ENCODE measurements at regions not wholly inside any gene's neighbourhood (a gene's known extent, or its start where the extent isn't known, plus 50 kb on each side); places are given as distances from the start of the nearest gene placed in this dataset.

DNA sequence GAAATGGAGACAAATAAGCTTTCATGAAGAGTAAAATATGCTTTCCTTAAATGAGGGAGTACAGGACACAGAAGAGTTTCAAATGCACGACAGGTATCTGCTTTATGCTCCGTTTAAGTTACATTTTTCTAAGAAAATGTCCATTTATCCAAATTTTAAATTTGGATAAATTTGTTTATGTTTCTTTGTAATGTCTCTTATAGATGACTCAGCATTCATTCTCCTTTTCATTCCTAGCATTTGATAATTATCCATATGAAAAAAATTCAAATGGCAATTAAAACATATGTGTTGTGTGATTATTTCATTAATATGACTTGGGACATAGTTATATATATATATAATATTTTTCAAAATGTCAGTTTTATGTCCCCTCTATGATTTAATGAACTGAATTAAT, 1449.3 kb downstream of the SLITRK1 start:
- Histone ChIP-seq H3K27me3 (ENCODE audit: insufficient read depth, poor library complexity, severe bottlenecking) (no peaks in the 10 kb centered on the region), H3K4me3 (replicated peaks; ENCODE audit: insufficient read depth, low read length) (no peak overlapping the region), H3K27ac (replicated peaks) (no peak overlapping the region)
- TF ChIP-seq POLR2AphosphoS5 (IDR thresholded peaks at IDR 0.05; ENCODE audit: low read depth), result no peak
- TF ChIP-seq, protein P1, sequence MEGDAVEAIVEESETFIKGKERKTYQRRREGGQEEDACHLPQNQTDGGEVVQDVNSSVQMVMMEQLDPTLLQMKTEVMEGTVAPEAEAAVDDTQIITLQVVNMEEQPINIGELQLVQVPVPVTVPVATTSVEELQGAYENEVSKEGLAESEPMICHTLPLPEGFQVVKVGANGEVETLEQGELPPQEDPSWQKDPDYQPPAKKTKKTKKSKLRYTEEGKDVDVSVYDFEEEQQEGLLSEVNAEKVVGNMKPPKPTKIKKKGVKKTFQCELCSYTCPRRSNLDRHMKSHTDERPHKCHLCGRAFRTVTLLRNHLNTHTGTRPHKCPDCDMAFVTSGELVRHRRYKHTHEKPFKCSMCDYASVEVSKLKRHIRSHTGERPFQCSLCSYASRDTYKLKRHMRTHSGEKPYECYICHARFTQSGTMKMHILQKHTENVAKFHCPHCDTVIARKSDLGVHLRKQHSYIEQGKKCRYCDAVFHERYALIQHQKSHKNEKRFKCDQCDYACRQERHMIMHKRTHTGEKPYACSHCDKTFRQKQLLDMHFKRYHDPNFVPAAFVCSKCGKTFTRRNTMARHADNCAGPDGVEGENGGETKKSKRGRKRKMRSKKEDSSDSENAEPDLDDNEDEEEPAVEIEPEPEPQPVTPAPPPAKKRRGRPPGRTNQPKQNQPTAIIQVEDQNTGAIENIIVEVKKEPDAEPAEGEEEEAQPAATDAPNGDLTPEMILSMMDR (IDR thresholded peaks at IDR 0.05; ENCODE audit: insufficient read depth, low read length), result no peak
- no peak for TF ChIP-seq GABPA (IDR thresholded peaks at IDR 0.05; ENCODE audit: low read depth)
- no peak for TF ChIP-seq SPI1 (IDR thresholded peaks at IDR 0.05; ENCODE audit: borderline replicate concordance, low read depth)
- TF ChIP-seq, protein P2, sequence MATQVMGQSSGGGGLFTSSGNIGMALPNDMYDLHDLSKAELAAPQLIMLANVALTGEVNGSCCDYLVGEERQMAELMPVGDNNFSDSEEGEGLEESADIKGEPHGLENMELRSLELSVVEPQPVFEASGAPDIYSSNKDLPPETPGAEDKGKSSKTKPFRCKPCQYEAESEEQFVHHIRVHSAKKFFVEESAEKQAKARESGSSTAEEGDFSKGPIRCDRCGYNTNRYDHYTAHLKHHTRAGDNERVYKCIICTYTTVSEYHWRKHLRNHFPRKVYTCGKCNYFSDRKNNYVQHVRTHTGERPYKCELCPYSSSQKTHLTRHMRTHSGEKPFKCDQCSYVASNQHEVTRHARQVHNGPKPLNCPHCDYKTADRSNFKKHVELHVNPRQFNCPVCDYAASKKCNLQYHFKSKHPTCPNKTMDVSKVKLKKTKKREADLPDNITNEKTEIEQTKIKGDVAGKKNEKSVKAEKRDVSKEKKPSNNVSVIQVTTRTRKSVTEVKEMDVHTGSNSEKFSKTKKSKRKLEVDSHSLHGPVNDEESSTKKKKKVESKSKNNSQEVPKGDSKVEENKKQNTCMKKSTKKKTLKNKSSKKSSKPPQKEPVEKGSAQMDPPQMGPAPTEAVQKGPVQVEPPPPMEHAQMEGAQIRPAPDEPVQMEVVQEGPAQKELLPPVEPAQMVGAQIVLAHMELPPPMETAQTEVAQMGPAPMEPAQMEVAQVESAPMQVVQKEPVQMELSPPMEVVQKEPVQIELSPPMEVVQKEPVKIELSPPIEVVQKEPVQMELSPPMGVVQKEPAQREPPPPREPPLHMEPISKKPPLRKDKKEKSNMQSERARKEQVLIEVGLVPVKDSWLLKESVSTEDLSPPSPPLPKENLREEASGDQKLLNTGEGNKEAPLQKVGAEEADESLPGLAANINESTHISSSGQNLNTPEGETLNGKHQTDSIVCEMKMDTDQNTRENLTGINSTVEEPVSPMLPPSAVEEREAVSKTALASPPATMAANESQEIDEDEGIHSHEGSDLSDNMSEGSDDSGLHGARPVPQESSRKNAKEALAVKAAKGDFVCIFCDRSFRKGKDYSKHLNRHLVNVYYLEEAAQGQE (IDR thresholded peaks at IDR 0.05; ENCODE audit: insufficient replicate concordance, low read depth), result no peak
- DNase-seq (ENCODE audit: low read depth in 1 of 2, low spot score in 1 of 2), result no peak

DNA sequence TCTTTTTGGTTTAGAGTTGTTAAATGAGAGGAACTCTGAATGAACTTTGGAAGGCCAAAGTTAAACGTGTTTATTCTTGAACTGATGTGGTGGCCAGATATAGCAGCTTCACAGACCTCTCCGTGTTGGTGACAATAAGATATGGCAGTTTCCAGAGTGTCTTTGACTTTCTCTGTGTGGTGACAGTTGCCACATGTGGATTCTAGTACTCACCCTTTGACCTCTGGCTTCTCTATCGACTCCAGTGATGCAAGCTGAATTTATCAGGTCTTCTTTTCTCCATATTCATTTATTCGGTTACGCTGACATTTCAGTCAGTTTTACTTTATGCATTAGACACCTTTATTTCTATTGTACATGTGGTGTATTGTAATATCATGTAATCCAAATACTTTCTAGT, 1469.5 kb downstream of the SLITRK1 start:
- Histone ChIP-seq H3K4me3 (replicated peaks; ENCODE audit: insufficient read depth, low read length) (no peak overlapping the region), H3K27ac (replicated peaks) (no peak overlapping the region), H3K27me3 (ENCODE audit: insufficient read depth, poor library complexity, severe bottlenecking) (no peaks in the 10 kb centered on the region)
- TF ChIP-seq, protein P2 (IDR thresholded peaks at IDR 0.05; ENCODE audit: insufficient replicate concordance, low read depth), result no peak
- TF ChIP-seq POLR2AphosphoS5 (IDR thresholded peaks at IDR 0.05; ENCODE audit: low read depth) (no peak), GABPA (IDR thresholded peaks at IDR 0.05; ENCODE audit: low read depth) (no peak), SPI1 (IDR thresholded peaks at IDR 0.05; ENCODE audit: borderline replicate concordance, low read depth) (no peak; the same call in 1 of the 2 replicates)
- TF ChIP-seq, protein P1 (IDR thresholded peaks at IDR 0.05; ENCODE audit: insufficient read depth, low read length), result no peak
- no peak for DNase-seq (ENCODE audit: low read depth in 1 of 2, low spot score in 1 of 2)

DNA sequence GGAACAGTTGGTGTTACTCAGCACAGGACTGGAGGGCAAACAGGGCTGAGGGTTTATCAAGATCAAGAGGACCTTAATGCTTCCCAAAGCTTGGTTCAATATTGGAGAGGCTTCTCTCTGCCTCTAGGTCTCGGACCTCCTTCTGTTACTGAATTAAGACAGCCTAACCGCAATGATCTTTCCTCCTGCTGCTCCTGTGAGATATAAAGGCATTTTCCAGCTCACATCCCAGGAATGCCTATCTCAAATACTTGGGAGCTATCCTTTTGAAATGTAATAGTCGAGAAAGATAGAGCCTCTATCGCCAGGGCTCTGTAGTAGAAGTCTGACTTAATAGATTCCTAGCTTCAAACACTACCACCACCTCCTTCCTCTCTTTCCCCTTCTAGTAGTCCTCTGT, 1475.0 kb downstream of the SLITRK1 start:
- no peak for DNase-seq (ENCODE audit: low read depth in 1 of 2, low spot score in 1 of 2)
- no peaks in the 10 kb centered on the region for H3K27me3 ChIP-seq (ENCODE audit: insufficient read depth, poor library complexity, severe bottlenecking)
- TF ChIP-seq, protein P2 (IDR thresholded peaks at IDR 0.05; ENCODE audit: insufficient replicate concordance, low read depth), result no peak
- TF ChIP-seq SPI1 (IDR thresholded peaks at IDR 0.05; ENCODE audit: borderline replicate concordance, low read depth), result no peak
- H3K4me3 ChIP-seq (replicated peaks; ENCODE audit: insufficient read depth, low read length), result no peak overlapping the region
- no peak overlapping the region for H3K27ac ChIP-seq (replicated peaks)

DNA sequence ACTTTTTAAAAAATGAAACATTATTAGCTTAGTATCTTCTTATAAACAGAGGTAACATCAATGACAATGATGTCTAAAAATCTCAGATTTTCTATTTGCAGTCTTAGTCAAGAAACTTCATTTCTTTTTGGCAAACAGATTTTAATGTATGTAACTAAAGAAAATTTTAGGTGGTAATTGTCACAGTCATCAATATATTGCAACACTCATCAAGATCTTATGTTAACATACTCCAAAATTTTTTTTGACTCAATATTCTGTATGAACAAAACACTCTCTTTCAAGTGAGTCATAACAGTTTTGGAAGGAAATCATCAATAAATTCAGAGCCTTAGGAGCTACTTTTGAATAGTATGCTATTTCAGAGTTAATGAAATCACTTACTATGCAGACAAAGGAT, 1507.6 kb downstream of the SLITRK1 start:
- TF ChIP-seq GABPA (IDR thresholded peaks at IDR 0.05; ENCODE audit: low read depth) (no peak), SPI1 (IDR thresholded peaks at IDR 0.05; ENCODE audit: borderline replicate concordance, low read depth) (no peak), POLR2AphosphoS5 (IDR thresholded peaks at IDR 0.05; ENCODE audit: low read depth) (no peak)
- TF ChIP-seq, protein P1 (IDR thresholded peaks at IDR 0.05; ENCODE audit: insufficient read depth, low read length), result no peak
- TF ChIP-seq, protein P2 (IDR thresholded peaks at IDR 0.05; ENCODE audit: insufficient replicate concordance, low read depth), result no peak
- Histone ChIP-seq H3K27ac (replicated peaks) (no peak overlapping the region), H3K4me3 (replicated peaks; ENCODE audit: insufficient read depth, low read length) (no peak overlapping the region), H3K27me3 (ENCODE audit: insufficient read depth, poor library complexity, severe bottlenecking) (no peaks in the 10 kb centered on the region)
- DNase-seq (ENCODE audit: low read depth in 1 of 2, low spot score in 1 of 2), result no peak

Measured in HL-60 (cell line).